ENCODE measurements at regions not wholly inside any gene's neighbourhood (a gene's known extent, or its start where the extent isn't known, plus 50 kb on each side); places are given as distances from the start of the nearest gene placed in this dataset.

DNA sequence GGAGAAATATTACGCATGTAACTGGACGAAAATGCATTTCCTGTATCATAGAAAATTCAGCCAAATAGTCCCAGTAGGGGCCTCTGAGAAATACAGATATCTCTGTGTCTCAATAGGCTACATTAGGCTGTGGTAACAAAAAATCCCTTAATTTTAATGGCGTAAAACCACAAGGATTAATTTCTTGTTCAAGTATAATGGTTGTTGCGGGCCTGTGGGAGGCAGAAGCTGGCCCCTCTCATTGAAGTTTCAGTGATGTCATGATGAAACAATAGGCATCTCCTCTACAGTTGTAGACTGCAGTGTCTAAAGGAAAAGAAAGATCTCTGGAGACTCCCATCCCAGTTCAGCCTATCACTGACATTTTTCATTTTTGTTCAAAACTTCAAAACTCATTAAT lies 1625.6 kb upstream of the C9orf72 start:
- 82 to 91% methylated on average over 2 to 4 of the region's 4 CpGs for WGBS, 2 experiments (ENCODE audit: insufficient coverage in 1 of 2, insufficient read length in 1 of 2)
- Histone ChIP-seq H3K27ac (ENCODE audit: low read depth, low read length) (no peak overlapping the region), H3K9ac (ENCODE audit: extremely low read depth, low read length, poor library complexity, severe bottlenecking) (no peak overlapping the region), H3K9me3 (ENCODE audit: control insufficient read depth, low read length) (no peaks in the 10 kb centered on the region), H3K4me3 (ENCODE audit: low read length) (no peak overlapping the region), H3K27me3 (ENCODE audit: control insufficient read depth, insufficient read depth, low read length, poor library complexity, severe bottlenecking) (no peaks in the 10 kb centered on the region), H3K4me1 (ENCODE audit: control insufficient read depth, insufficient read depth, low read length) (no peaks in the 10 kb centered on the region), H3K36me3 (ENCODE audit: control insufficient read depth, insufficient read depth, low read length) (no peaks in the 10 kb centered on the region)
- peaks cover 7% of the 10 kb centered on the region for H3K4me1 Mint-ChIP-seq
- no peak overlapping the region for H3K27ac Mint-ChIP-seq
- no peak for DNase-seq
- no peaks in the 10 kb centered on the region for H3K9me3 Mint-ChIP-seq
- no peaks in the 10 kb centered on the region for H3K36me3 Mint-ChIP-seq (ENCODE audit: low read depth)
- H3K27me3 Mint-ChIP-seq (ENCODE audit: insufficient read depth) = no peaks in the 10 kb centered on the region
- TF ChIP-seq, protein P1, sequence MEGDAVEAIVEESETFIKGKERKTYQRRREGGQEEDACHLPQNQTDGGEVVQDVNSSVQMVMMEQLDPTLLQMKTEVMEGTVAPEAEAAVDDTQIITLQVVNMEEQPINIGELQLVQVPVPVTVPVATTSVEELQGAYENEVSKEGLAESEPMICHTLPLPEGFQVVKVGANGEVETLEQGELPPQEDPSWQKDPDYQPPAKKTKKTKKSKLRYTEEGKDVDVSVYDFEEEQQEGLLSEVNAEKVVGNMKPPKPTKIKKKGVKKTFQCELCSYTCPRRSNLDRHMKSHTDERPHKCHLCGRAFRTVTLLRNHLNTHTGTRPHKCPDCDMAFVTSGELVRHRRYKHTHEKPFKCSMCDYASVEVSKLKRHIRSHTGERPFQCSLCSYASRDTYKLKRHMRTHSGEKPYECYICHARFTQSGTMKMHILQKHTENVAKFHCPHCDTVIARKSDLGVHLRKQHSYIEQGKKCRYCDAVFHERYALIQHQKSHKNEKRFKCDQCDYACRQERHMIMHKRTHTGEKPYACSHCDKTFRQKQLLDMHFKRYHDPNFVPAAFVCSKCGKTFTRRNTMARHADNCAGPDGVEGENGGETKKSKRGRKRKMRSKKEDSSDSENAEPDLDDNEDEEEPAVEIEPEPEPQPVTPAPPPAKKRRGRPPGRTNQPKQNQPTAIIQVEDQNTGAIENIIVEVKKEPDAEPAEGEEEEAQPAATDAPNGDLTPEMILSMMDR (conservative IDR thresholded peaks at IDR 0.05) = no peak
- H3K4me3 Mint-ChIP-seq = no peak overlapping the region

DNA sequence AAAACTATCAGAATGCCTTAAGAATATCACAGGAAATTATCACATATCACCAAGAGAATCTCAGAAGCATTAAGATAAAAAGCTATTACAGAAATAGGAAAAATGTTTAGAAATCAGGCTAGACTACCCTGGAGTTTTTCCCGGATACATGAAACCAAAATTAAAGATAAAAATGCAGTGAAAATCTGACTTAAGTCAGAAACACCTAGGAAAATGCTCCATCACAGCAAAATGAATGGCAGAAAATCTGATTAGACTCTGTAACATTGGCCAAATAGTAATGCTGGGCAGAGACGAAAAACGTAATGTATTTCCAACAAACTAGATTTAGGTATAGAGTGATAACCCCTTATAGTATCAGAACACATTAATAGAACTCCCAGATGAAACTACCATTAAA lies 1626.7 kb upstream of the C9orf72 start:
- no peaks in the 10 kb centered on the region for H3K9me3 Mint-ChIP-seq
- TF ChIP-seq, protein P1 (conservative IDR thresholded peaks at IDR 0.05) = no peak

DNA sequence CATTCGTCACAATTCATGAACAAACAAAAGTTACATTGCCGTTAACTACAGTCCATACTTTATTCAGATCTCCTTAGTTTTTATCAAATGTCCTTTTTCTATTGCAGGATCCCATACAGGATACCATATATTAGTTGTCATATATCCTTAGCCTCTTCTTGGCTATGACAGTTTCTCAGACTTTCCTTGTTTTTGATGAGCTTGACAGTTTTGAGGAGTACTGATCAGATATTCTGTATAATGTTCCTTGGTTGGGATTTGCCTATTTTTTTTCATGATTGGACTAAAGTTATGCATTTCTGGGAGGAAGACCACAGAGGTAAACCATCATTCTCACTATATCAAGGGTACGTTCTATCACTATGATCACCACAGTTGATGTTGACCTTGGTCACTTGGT lies 1627.4 kb upstream of the C9orf72 start:
- H3K27me3 Mint-ChIP-seq (ENCODE audit: insufficient read depth) = no peaks in the 10 kb centered on the region

More for the DNA sequence above, 1626.7 kb upstream of the C9orf72 start:
- DNase-seq = no peak
- 99 to 100% methylated on average over 1 to 3 of the region's 3 CpGs for WGBS, 2 experiments (ENCODE audit: insufficient coverage in 1 of 2, insufficient read length in 1 of 2)
- Mint-ChIP-seq H3K27ac (no peak overlapping the region), H3K36me3 (ENCODE audit: low read depth) (no peaks in the 10 kb centered on the region), H3K4me1 (peaks cover 5% of the 10 kb centered on the region), H3K27me3 (ENCODE audit: insufficient read depth) (no peaks in the 10 kb centered on the region), H3K4me3 (no peak overlapping the region)
- H3K27me3 ChIP-seq (ENCODE audit: control insufficient read depth, insufficient read depth, low read length, poor library complexity, severe bottlenecking) = no peaks in the 10 kb centered on the region
- H3K36me3 ChIP-seq (ENCODE audit: control insufficient read depth, insufficient read depth, low read length) = no peaks in the 10 kb centered on the region
- H3K9ac ChIP-seq (ENCODE audit: extremely low read depth, low read length, poor library complexity, severe bottlenecking) = no peak overlapping the region
- no peak overlapping the region for H3K4me3 ChIP-seq (ENCODE audit: low read length)
- no peaks in the 10 kb centered on the region for H3K9me3 ChIP-seq (ENCODE audit: control insufficient read depth, low read length)
- no peak overlapping the region for H3K27ac ChIP-seq (ENCODE audit: low read depth, low read length)
- H3K4me1 ChIP-seq (ENCODE audit: control insufficient read depth, insufficient read depth, low read length) = no peaks in the 10 kb centered on the region

More for the DNA sequence above, 1627.4 kb upstream of the C9orf72 start:
- Histone ChIP-seq H3K27ac (ENCODE audit: low read depth, low read length) (no peak overlapping the region), H3K36me3 (ENCODE audit: control insufficient read depth, insufficient read depth, low read length) (no peaks in the 10 kb centered on the region), H3K27me3 (ENCODE audit: control insufficient read depth, insufficient read depth, low read length, poor library complexity, severe bottlenecking) (no peaks in the 10 kb centered on the region), H3K9ac (ENCODE audit: extremely low read depth, low read length, poor library complexity, severe bottlenecking) (no peak overlapping the region), H3K4me3 (ENCODE audit: low read length) (no peak overlapping the region), H3K4me1 (ENCODE audit: control insufficient read depth, insufficient read depth, low read length) (no peaks in the 10 kb centered on the region), H3K9me3 (ENCODE audit: control insufficient read depth, low read length) (no peaks in the 10 kb centered on the region)
- Mint-ChIP-seq H3K9me3 (no peaks in the 10 kb centered on the region), H3K4me1 (peaks cover 5% of the 10 kb centered on the region), H3K4me3 (no peak overlapping the region), H3K36me3 (ENCODE audit: low read depth) (no peaks in the 10 kb centered on the region), H3K27ac (no peak overlapping the region)
- TF ChIP-seq, protein P1 (conservative IDR thresholded peaks at IDR 0.05) = no peak
- whole genome bisulfite sequencing, 2 experiments (ENCODE audit: insufficient coverage in 1 of 2, insufficient read length in 1 of 2) = 89 to 95% methylated on average over 3 of the region's 3 CpGs
- DNase-seq = no peak
